ENCODE measurements at regions not wholly inside any gene's neighbourhood (a gene's known extent, or its start where the extent isn't known, plus 50 kb on each side); places are given as distances from the start of the nearest gene placed in this dataset.

DNA sequence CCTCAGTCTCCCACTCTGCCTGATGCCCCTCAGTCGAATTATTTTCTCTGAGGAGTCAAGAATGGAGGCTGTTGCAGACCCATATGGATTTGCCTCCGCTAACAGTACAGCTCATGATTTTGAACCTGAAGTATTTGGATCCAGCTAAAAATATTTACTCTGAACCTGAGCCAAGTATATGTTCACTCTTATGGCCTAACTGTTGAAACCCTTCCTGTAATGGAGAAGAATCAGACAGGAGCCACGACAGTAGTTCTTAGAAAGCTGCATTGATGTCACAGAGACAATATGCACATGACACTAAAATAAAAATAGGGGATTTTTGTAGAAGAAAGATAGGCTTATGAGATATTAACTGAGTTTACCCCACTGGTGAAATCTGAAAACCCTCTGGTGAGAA, 1128.3 kb upstream of the FLRT2 start:
- H3K9me3 ChIP-seq: peaks cover 0 to 7% (median 0%) of the 10 kb centered on the region in 4 donors
- 65 to 73% methylated on average over 3 of the region's 3 CpGs for WGBS, 2 donors
- no peak for ATAC-seq (ENCODE audit: low FRiP score in 2 of 2)
- no peak for DNase-seq
- no peaks in the 10 kb centered on the region for H3K27me3 ChIP-seq
- TF ChIP-seq, protein P1, sequence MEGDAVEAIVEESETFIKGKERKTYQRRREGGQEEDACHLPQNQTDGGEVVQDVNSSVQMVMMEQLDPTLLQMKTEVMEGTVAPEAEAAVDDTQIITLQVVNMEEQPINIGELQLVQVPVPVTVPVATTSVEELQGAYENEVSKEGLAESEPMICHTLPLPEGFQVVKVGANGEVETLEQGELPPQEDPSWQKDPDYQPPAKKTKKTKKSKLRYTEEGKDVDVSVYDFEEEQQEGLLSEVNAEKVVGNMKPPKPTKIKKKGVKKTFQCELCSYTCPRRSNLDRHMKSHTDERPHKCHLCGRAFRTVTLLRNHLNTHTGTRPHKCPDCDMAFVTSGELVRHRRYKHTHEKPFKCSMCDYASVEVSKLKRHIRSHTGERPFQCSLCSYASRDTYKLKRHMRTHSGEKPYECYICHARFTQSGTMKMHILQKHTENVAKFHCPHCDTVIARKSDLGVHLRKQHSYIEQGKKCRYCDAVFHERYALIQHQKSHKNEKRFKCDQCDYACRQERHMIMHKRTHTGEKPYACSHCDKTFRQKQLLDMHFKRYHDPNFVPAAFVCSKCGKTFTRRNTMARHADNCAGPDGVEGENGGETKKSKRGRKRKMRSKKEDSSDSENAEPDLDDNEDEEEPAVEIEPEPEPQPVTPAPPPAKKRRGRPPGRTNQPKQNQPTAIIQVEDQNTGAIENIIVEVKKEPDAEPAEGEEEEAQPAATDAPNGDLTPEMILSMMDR (IDR thresholded peaks at IDR 0.05): no peak
- no peak for TF ChIP-seq EP300 (IDR thresholded peaks at IDR 0.05)
- no peak for TF ChIP-seq POLR2A (IDR thresholded peaks at IDR 0.05)
- TF ChIP-seq POLR2AphosphoS5 (IDR thresholded peaks at IDR 0.05): no peak
- H3K36me3 ChIP-seq: no peaks in the 10 kb centered on the region
- H3K4me3 ChIP-seq: no peak overlapping the region
- H3K27ac ChIP-seq: no peak overlapping the region
- no peaks in the 10 kb centered on the region for H3K4me1 ChIP-seq

DNA sequence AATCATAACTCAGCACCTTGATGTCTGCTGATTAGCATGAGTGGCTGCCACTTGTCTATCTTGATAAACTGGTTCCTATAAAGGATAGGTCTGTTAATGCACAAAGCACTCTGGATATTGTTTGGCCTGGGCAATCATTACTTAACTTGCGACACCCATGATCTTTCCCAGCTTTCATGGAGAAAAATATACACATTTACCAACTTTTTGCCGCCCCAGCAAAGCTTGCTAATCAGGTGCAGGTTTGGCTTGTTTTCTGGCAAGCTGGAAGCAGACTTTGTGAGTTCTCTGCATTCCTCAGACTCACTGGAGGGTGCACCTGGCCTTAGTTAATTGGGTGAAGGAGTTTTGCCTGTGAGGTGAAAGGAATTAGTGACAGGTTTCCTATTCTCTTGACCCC, 1126.4 kb upstream of the FLRT2 start:
- Histone ChIP-seq H3K36me3 (no peaks in the 10 kb centered on the region), H3K4me3 (no peak overlapping the region), H3K27me3 (no peaks in the 10 kb centered on the region), H3K4me1 (no peaks in the 10 kb centered on the region), H3K9me3 (peaks cover 0 to 7% (median 0%) of the 10 kb centered on the region in 4 donors), H3K27ac (no peak overlapping the region)
- 60 to 63% methylated on average over 2 of the region's 2 CpGs for WGBS, 2 donors
- DNase-seq: peak in 1 of 2 donors; percentile 27
- TF ChIP-seq EP300 (IDR thresholded peaks at IDR 0.05): no peak
- TF ChIP-seq, protein P1 (IDR thresholded peaks at IDR 0.05): no peak
- no peak for TF ChIP-seq POLR2AphosphoS5 (IDR thresholded peaks at IDR 0.05)
- TF ChIP-seq POLR2A (IDR thresholded peaks at IDR 0.05): no peak
- ATAC-seq (ENCODE audit: low FRiP score in 2 of 2): peak in 1 of 2 donors; percentile 61

DNA sequence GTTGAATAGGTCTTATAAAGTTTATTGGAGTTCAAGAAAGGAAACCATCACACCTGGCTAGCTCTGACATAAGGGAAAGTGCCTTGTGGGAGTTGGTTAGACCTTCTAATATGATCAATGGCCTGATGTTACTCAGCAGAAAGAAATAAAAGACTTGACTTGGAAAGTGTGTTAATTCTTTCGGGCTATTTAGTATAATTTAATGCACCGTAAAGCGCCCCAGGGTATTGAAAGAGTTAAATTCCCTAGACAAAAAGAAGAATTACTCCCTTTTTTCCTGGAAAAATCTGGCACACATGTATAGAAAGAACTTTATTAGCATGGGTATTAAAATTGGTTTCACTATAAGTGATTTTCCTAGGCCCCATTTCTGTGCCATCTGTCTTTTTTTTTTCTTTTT, 1125.7 kb upstream of the FLRT2 start:
- ATAC-seq (ENCODE audit: low FRiP score in 2 of 2) (no peak), DNase-seq (no peak)
- no peak for TF ChIP-seq POLR2A (IDR thresholded peaks at IDR 0.05)
- Histone ChIP-seq H3K36me3 (no peaks in the 10 kb centered on the region), H3K4me3 (no peak overlapping the region), H3K27ac (no peak overlapping the region), H3K9me3 (peaks cover 0 to 5% (median 0%) of the 10 kb centered on the region in 4 donors), H3K27me3 (no peaks in the 10 kb centered on the region), H3K4me1 (no peaks in the 10 kb centered on the region)
- WGBS, 2 donors: 95 to 96% methylated on average over 3 of the region's 3 CpGs

DNA sequence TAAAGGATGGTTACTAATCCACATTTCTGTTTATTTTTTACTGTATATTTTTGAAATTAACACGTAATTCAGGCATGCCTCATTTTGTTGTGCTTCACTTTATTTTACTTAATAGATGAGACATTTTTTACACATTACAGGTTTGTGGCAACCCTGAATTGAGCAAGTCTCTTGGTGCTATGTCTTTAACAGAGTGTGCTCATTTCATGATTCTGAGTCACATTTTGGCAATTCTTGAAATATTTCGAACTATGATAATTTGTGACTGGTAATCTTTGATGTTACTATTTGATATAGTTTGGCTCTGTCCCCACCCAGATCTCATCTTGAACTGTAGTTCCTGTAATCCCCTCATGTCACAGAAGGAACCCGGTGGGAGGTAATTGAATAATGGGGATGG, 1120.5 kb upstream of the FLRT2 start:
- 78 to 87% methylated on average over 3 of the region's 3 CpGs for WGBS, 2 donors
- DNase-seq (no peak), ATAC-seq (ENCODE audit: low FRiP score in 2 of 2) (no peak)
- H3K27ac ChIP-seq: no peak overlapping the region
- H3K4me1 ChIP-seq: no peaks in the 10 kb centered on the region
- H3K9me3 ChIP-seq: peaks cover 0 to 13% (median 0%) of the 10 kb centered on the region in 4 donors
- H3K27me3 ChIP-seq: no peaks in the 10 kb centered on the region
- no peaks in the 10 kb centered on the region for H3K36me3 ChIP-seq
- no peak for TF ChIP-seq POLR2A (IDR thresholded peaks at IDR 0.05)
- no peak for TF ChIP-seq EP300 (IDR thresholded peaks at IDR 0.05)
- TF ChIP-seq, protein P1 (IDR thresholded peaks at IDR 0.05): no peak
- no peak for TF ChIP-seq POLR2AphosphoS5 (IDR thresholded peaks at IDR 0.05)
- H3K4me3 ChIP-seq: no peak overlapping the region

DNA sequence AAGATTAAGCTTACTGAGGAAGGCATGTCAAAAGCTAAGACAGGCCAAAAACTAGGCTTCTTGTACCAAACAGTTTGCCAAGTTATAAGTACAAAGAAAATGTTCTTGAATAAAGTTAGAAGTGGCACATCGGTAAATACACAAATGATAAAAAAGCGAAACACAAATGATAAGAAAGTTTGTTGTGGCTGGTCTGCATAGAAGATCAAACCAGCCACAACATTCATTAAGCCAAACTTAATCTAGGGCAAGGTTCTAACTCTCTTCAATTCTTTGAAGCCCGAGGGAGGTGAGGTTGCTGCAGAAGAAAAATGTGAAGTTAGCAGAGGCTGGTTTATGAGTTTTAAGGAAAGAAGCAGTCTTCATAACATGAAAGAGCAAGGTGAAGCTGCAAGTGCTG, 1119.6 kb upstream of the FLRT2 start:
- Histone ChIP-seq H3K36me3 (no peaks in the 10 kb centered on the region), H3K4me3 (no peak overlapping the region), H3K27me3 (no peaks in the 10 kb centered on the region), H3K4me1 (no peaks in the 10 kb centered on the region), H3K9me3 (peaks cover 0 to 13% (median 0%) of the 10 kb centered on the region in 4 donors), H3K27ac (no peak overlapping the region)
- no peak for TF ChIP-seq POLR2AphosphoS5 (IDR thresholded peaks at IDR 0.05)
- no peak for DNase-seq
- 57 to 72% methylated on average over 3 of the region's 3 CpGs for WGBS, 2 donors
- no peak for ATAC-seq (ENCODE audit: low FRiP score in 2 of 2)

DNA sequence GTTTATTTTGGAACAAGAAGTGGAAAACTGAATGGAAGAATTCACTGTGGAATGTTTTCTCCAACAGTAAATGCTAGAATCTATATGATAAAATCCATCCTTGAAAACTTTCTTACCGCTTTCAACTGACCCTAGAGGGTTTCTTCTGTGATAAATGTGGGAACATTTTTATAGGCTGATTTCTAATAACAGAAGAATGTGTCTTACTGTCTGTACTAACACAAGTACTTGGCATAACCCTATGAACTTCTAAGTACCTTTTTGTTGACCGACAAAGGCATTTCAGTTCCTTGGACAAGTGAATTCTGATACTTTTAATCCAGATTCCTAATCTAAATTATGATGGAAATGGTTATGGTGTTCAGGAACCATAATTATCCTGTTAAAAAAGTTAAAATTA, 1109.7 kb upstream of the FLRT2 start:
- WGBS, 2 donors: 65 to 72% methylated on average over 2 of the region's 2 CpGs
- no peak for TF ChIP-seq POLR2AphosphoS5 (IDR thresholded peaks at IDR 0.05)
- TF ChIP-seq, protein P1 (IDR thresholded peaks at IDR 0.05): no peak
- TF ChIP-seq EP300 (IDR thresholded peaks at IDR 0.05): no peak
- no peak for TF ChIP-seq POLR2A (IDR thresholded peaks at IDR 0.05)
- Histone ChIP-seq H3K36me3 (no peaks in the 10 kb centered on the region), H3K4me3 (no peak overlapping the region), H3K4me1 (no peaks in the 10 kb centered on the region), H3K9me3 (peaks cover 0 to 8% (median 0%) of the 10 kb centered on the region in 4 donors), H3K27me3 (no peaks in the 10 kb centered on the region), H3K27ac (no peak overlapping the region)
- DNase-seq (no peak), ATAC-seq (ENCODE audit: low FRiP score in 2 of 2) (no peak)

All from upper lobe of left lung (tissue), 6 donors.